Islet of Langerhans (tissue), 1 donor: ENCODE measurements at regions not wholly inside any gene's neighbourhood (a gene's known extent, or its start where the extent isn't known, plus 50 kb on each side); places are given as distances from the start of the nearest gene placed in this dataset.

Experiments used
- FAIRE-seq: peaks from one replicate; lab custom pipeline; 2011; peaks lifted over from hg19 to GRCh38; lab: Jason Lieb, UNC

DNA sequence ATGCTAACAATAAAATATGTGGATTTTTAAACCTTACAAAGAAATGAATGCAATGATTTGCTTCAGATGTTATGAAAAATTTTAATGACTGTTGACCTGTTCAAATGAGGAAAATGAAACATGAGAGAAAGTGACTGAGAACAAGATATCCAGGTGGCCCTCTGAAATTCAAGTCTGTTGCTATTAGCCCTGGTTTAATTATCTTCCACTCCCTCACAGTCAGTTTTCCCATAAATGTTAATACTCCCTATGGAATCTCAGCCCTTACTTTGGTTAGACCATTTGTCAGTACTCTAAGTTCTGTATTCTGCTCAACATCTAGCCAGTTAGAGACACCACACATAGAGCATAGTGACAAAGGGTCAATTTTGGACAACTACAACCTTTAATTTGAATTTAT lies 327.8 kb downstream of the PDGFC start:
- no peak for FAIRE-seq

DNA sequence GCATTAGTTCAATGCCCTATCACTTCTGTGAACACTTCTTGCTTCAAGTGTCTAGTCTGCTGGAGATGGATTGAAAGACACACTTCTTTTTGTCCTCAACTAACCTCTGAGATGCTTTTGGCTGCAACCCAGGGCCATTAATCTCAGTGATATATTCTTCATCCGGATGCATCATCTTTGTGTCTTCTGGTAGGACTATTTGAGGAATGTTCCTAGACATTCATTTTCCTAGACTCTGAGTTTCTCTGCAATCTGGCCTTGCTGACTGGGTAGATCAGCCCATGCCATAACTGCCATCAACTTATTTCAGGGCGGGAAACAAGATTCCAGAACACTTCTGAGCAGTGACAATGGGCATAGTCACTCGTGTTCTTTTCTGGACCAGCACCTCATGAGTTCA lies 329.4 kb downstream of the PDGFC start:
- FAIRE-seq: no peak

DNA sequence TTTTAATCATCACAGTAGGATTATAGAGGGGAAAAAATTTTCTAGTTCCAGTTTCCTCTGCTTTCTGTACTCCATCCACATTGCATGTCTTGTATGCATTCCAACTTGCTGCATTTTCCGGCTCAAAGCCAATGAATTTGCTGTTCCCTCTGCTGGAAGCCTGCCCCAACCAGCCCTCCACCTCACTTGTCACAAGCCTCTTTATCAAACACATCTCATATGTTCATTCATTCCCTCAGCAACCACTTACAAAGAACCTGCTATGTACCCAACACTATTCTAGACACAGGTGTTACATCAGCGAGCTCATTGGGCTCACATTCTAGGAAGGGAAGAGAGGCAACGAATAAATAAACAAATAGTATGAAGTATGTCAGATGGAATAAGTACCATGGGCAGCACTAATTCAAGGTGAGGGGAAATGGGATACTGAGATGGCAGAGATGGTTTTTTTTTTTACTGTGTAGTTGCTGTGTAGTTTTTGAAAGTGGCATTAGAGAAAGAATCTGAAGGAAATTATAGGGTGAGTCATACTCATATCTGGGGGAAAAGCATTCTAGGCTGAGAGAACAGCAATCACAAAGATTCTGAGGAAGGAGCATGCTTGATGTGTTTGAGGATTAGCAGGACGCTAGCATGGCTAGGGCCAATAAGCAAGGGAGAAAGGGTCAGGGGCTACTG lies 332.5 kb downstream of the PDGFC start:
- FAIRE-seq: no peak

DNA sequence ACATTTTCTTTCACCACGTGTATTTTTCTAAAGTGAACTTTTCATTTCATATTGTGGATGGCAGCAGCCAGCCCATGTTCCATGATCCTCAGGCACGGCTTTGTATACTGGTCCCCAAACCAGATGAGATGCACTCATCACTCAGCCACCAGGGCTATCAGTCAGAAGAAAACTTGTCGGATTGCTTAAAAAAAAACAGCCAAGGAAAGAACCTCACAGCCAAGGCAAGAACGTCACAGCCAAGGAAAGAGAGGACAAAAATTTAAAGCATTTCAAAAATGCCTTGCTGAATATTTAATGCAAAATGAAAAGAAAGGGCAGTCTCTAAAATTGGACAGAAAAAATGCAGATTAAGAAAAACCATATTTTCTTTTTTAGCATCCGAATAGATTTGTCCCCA lies 333.3 kb downstream of the PDGFC start:
- no peak for FAIRE-seq

DNA sequence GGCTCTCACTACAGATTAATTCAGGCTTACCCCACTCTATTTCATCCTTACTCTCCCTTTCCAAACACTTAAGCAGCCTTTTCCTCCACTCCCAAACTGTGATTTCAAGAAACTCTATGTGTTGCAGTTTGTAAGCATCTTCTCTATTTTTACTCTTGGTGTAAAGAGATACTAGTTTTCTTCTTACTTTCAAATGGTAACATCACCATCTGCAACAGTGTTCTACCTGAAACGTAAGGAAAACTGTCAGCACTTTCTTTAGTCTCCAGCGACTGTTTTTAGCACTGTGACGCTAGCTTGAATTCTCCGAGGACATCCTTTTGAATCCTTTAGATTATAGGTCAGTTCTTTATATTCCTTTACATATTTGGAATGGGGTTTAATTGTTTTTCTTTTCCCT lies 335.2 kb downstream of the PDGFC start:
- FAIRE-seq: no peak

DNA sequence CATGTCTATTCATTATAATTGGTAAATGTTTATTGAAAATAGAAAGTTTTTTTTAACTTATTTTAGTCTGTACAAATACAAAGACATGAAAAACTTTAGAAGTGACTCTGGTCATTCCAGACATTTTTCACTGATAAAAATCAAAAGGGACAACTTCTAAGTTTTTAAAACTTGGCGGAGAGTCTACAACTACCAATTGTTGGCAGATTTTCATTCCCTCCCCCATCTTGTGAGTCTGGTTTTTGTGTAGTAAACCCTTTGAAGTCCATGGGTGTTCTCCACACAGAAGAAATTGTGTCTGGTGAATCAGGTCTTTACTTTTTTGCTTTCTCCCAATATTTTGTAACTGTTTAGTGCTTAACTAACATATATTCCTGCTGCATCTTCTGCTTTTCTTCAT lies 336.5 kb downstream of the PDGFC start:
- no peak for FAIRE-seq

DNA sequence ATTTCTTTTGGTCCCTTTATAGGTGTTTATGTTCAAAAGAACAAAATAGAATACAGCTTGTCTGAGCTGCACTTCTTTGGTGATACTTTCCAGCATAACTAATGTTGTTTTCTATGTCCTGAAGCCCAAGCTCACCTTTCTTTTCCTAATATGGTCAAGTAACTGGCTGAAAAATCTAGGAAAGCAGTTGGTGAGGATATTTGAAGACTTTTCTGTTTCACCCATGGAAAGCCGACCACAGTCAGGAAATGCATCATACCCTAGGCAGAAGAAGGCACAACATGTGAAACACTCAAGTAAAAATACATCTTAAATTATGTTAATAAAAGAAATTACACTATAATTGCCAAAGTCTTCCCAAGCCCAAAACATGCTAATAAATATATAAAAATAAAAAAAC lies 337.0 kb downstream of the PDGFC start:
- no peak for FAIRE-seq

DNA sequence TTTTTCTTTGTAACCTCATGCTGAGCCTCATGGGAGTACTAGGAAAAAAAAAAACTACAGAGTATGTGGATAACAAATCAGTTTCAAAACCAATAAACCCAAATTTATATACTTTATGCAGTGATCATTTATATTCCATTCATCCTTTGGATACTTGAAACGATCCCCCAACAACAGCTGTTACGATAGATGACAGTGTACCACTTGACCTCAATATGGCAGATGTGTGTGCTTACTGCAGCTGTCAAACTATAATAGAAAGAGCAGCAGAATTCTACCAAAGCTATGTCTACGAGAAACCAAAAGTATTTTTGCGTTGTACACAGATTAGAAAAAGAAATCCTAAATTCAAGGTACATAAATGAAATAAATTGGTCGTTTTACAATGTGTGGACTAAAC lies 337.8 kb downstream of the PDGFC start:
- no peak for FAIRE-seq

DNA sequence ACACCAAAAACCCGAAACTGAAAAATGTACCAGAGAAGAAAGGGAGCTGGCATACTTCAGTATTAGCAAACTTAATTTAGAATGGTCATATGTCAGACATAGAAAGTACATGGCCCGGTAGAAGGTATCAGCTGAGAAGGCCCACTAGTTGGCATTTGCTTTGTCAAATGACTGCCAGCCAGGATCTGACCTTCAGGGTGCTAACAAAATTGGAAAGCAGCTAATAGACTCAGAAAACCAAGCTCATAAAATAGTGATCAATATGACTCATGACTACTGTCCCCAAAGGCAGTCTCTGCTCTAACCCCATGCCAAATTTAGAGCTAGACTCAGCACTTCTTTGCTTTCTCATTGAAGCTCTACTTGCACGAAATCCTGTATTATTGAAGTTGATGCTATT lies 342.7 kb downstream of the PDGFC start:
- no peak for FAIRE-seq

DNA sequence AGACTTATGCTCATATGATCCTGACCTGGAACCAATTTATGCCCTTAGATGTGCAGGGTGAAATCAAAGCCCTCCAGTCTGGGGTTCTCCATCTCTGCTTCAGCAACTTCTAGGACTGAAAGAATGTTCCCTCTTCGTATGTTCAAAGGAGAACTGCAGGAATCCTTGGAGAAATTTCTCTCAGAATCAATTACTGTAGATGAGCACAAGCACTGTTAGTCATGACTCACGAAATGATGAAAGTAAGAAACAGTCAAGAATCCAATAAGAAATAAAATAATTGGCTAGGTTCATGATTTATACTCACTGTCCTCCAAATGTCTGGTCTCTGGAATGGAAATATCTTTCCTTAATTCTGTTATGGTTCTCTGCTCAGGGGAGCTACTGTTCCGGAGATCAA lies 348.2 kb downstream of the PDGFC start:
- FAIRE-seq: no peak

DNA sequence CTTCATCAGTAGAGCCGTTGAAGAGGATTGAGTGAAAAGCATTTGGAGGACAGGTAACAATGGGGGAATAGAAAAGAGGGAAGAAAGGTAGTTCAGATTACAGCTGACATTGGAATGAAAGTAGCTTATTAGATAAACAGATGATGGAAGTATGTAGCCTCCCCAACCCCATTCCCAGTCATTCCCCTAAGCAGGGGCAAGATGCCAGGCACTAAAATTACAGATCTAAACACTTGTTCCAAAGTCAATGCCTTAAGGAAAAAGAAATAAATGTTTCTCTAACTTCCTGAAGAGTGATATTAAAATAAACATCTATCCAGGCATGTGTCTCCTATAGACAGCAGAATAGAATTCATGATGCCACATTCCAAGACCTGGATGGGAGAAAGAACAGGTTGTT lies 350.8 kb downstream of the PDGFC start:
- FAIRE-seq: no peak

DNA sequence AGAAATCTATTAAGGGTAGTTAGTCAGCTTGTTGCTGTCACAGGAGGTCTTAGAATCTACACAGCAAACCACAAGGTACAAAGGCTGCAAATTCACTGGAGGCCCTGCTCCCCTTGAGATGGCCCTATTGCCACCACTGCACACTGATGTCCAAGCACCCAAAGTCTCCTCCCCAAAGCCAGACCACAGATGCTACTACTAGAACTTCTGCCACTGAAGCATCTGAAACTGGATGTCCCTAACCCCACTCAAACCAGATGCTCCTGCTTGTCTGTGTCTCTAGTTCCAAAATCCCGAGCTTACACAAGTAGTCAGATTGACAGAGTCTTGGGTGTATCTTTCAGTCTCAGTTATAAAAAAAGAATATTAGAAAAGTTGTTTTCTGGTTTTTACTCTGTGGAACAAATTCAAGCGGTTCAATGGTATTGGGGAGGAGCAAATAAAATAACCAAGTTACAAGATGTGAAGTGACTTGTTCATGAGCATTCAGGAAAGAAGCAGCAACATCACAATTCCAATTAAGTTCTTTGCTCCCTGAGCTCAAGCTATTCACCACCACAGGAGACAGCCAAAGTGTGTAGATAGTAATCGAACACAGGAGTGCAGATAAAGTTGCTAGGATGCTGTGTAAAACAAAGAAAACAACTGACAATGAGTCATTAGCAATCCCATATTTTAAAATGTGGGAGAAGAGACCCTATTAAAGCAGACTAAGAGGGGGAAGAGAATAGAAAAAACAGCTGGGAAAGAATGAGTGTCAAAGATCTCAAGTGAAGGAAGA lies 352.3 kb downstream of the PDGFC start:
- FAIRE-seq: no peak

DNA sequence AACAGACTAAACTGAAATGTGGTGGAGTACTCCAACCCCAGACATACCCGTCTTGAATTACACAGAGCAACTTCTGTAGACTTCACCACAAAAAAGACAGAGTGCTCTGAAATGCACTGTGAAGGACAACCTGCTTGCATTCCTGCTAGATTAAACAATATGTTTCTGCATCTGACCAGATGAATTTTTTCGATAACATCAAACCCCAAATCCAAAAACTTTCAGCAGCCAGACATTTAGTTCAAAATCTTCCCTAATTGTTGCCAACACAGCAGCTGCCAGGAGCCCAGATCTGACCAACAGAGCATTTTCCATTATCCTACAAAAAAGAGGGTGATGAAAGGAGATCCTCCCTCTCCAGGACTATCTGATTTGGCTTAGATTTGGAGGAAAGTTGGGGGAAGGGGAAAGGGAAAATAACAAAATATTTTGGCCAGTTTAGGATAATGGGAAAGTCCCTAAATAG lies 356.5 kb downstream of the PDGFC start:
- FAIRE-seq: no peak

DNA sequence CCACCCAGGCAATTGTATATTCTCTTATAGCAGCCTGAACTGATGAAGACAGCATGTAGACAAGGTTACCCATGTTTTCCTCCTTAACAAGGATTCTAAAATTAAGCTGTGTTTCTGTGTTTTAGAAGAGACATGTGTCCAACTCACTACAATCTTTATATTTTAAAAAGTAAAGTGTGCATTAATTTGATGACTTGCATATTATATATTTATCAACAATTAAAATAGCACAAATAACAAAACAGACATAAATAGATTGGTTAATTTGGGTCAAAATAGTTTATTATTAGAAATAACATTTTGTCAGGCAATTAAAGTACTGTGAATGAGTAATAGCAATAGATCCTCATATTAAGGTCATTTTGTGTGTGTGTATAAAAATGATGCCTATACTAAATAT lies 357.1 kb downstream of the PDGFC start:
- no peak for FAIRE-seq

DNA sequence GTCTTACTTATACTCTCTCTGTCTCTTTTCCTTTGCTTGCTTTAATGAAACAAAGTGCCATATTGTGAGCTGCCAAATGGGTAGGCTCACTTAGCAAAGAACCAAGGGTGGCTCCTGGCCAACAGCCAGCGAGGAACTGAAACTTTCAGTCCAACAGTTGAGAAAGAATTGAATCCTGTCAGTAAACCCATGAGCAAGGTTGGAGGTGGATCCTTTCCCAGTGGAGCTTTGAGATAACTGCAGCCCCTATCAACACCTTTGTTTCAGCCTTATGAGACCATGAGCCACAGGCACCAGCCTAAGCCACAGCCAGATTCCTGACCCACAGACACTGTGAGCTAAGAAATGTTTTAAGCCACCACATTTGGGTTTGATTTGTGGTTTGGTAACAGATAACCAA lies 362.2 kb downstream of the PDGFC start:
- FAIRE-seq: no peak

DNA sequence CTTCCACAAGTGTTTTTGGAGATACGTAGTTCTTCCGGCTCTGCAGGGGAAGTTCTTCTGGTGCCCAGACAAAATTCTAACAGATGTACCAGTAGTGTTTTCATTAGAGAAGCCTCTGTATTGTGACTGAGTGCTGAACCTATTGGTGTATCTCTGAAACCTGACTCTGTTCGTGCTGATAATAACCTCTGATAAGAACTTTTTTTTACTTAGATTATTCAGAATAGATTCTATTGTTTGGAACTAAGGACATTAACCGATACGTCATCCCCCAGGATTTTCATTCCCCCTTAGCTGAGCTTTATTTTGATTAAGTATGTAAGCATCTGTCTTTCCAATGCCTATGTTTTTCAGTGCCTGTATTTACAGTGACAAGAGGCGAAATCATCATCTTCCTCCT lies 362.9 kb downstream of the PDGFC start:
- no peak for FAIRE-seq

DNA sequence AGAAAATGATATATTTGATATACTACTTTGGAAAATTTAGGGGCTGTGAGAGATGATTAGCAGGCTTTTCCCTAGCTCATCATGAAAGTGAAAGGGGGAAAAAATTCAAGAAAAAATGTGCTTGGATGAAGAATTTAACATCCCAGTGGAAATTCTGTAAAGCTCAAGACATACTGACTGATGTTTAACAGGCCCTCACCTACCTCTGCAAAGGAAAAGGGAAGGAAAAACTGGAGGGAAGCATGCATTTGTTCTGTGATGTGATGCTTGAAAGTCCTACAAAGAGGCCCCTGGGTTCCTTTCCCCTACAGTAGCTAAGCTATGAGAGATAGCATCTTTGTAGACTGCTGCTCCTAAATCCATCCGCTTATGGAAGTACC lies 364.1 kb downstream of the PDGFC start:
- no peak for FAIRE-seq

DNA sequence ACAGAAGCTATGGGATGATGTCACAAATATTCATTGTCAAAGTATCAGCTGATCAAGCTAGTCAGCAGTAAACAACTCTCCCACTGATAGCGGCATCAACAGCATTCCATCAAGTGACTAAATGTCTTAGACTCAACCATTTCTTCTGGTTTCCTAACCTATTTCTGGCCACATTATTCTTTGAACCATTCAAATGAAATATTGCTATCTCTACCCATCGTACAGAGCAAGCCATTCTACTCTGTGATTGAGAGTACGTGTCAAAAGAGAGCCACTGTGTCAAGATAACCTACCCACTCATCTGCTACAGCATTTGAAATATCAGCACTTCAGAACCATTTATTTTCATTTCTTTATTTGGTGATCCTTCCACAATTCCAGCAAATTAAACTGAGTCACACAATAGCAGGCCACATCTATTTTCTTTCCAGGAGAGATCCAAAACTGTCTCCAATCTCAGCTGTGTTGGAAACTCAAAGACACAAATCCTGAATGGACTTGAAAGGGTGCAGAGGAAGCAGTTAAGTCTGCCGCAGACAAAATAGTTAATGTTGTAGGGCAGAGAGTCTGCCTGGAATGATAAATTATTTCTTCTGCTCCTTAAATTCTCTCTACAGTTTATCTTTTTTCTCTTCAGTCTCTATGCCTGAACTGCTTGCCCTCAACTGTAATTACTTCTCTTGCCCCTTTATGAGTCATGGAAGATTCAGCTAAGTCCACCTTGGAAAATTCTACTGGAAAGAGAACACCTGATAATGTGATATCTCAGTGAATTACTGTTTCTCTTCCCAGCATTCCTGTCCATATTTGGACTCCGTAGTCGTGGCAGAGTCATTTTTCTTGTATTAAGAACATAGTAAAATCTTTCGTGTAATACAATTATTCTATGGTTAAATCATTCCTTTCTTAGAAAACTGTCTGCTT lies 364.8 kb downstream of the PDGFC start:
- FAIRE-seq: no peak

DNA sequence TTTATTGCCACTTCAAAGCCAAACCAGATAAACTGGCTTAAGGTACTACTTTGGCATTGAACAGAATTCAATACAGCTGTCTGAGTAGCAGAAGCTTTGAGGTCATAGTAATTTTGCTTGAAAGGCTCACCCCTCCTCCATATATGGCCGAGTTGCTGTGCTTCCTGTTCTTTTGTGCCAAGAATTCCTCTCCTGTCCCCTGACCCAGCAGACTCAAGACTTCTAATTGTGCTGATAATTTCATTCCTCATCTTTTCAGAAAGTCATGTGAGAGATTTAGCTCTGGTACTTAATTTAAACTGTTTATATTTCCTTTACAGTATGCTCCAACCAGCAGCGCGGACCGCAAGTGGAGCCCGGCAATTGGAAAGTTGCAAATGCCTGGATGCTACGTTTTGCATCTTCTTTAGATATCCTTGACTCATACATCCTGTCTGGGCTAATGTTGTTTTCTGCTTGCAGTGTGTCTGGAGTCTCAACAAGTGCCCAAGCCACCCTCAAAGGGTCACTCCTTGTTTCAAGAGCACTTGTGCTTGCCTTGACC lies 373.4 kb downstream of the PDGFC start:
- FAIRE-seq: no peak

DNA sequence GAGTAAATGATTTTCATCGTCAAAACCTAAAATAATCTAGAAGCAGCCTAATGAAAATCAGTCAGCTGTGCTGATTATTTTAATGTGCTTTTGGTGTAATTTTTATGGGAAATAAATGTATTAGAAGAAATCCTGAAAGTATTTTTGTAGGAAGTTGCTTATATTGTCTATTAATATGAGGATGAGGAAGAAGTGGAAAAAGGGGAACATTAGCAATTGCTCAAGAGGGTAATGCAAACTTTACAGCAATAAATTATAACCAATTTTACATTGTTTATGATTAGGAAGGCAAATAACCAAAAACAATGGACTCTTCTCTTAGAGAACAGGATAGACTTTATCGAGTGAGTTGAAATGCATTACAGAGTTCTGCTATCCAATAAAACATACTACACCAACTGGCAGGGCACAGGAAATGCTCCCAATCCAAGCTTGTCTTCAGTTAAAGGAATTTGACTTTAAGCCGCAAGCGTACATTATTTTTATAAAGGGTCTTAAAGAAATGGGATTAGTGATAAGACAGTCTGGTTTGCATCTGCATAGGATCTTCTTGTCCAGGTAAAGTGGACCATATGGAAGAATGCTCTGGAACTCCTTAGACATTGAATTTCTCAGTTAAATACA lies 374.8 kb downstream of the PDGFC start:
- FAIRE-seq: no peak

DNA sequence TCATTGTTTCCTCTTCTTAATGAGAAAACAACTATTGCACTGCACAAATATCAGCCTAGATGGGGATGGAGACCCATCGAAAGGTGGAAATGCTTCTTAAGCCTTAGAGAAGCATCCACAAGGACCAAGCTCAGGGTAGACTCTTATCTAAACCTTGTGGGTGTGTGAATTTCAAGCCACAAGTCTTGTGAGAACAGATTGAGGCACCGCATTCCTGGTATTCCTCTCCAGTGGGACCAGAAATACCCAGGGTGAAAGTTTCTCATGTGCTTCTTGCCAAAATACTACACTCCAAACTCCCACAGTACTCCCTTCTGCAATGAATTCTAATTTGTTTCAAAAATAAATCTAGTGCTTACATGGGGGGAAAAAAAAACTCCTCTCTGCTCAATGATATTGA lies 375.6 kb downstream of the PDGFC start:
- no peak for FAIRE-seq

DNA sequence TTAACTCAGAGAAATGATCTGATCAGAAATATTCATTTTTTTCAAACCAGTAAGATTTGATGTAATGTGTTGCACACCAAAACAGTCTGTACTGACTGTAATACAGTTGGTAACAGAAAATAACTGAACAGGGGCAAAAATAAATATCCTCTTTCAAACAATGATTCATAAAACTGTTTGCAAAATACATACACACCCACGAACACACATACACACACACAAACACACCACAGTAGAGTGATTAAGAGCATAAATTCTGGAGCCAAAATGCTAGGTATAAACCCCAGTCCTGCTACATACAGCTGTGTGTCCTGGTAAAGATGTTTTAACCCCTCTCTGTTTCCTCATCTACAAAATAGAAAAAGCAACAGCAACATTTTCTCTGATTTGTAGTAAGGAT lies 376.6 kb downstream of the PDGFC start:
- no peak for FAIRE-seq
